8988T (cell line): ENCODE measurements at regions not wholly inside any gene's neighbourhood (a gene's known extent, or its start where the extent isn't known, plus 50 kb on each side); places are given as distances from the start of the nearest gene placed in this dataset.

Experiments used
- DNase-seq: peaks from one replicate; pipeline ENCODE4 v3.0.0; 2011

DNA sequence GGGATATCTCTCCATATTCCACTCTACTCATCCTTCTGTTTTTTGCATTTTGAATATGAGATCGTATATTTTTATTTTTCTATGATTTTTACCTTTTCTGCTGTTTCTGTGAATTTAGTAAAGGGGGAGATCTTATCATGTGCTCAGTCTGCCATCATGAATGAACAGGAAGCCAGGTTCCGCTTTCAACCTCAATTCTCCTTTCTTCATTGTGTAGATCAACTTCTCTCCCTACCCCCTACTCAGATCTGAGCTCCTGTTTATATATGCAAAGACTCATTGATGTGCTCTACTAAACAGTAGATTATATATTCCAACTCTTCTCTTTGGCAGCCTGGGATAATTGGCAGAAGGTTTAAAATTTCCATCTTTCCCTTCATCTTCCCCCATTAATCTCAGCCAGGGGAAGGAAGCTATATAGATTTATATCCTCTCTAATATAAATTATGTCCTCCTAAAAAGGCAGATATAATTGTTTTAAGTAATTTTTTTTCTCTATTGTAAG, 336.7 kb upstream of the PLET1 start:
- DNase-seq = no peak

DNA sequence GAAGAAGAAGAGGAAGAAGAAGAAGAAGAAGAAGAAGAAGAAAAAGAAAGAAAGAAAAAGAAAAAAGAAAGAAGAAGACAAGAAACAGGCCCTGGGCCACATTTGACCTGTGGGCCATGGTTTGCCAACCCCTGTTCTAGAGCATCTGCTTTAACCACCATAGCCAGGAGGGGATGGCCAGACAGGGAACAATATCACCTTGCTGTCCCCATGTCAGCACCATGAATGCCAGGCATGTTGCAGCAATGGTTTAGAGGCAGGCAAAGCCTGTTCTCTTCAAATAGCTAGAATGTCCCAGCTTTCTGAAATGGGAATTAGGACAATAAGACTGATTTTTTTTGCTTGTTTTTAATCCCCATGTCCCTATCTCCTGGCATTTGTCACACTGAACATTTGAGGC, 338.6 kb upstream of the PLET1 start:
- no peak for DNase-seq

DNA sequence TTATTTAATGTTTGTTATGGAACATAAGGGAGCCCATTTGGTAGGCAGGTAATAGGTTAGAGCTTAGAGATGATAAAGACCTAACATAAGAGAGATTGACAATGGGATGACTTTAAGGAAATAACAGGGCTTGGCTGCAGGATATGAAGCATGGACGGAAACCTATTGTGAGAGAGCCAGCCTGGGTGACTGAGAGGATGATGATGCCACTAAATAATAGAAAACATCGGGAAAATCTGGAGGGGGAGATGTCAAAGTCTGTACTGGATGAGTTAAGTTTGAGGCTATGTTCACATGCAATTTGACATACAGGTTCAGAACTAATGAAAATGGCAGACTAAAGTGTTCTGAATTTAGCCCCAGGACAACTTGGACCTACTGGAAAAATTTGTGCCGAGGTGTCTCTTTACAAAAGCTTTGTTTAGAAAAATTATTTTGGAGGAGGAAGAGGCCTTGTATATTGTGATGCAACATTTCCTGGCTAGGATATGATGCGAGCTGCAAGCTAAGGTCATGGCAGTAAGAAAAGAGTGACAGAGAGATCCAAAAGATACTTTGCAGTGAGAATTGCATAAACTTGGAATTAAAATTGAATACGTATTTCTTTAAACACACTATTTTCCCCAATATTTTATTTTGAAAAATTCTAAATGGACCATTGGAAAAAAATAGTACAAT, 339.3 kb upstream of the PLET1 start:
- DNase-seq = no peak

DNA sequence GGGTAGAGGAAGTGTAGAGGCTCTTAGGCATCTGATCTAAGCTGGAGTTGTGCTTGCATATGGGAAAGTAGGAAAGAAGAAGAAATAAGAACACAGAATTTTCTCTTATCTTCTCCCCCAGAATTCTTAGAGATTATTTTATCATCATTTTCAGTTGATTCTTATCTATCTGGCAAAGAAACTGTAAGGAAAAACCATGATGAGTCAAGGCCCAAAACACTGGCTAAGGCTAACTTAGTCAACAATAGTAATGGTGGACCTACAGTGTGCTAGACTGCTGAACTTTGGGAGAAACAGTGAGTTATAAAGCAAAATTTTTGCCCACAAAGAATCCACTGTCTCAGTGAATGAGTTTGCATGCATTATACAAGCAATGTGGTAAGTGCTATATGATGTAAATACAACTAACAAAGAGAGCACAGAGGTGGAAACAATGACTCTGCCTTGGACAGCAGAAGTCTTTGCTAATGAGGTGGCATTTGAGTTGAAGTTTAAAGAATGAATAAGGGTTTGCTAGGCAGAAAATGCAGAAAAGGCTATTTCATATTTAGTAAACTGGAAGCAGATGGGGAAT, 344.5 kb upstream of the PLET1 start:
- DNase-seq = no peak

DNA sequence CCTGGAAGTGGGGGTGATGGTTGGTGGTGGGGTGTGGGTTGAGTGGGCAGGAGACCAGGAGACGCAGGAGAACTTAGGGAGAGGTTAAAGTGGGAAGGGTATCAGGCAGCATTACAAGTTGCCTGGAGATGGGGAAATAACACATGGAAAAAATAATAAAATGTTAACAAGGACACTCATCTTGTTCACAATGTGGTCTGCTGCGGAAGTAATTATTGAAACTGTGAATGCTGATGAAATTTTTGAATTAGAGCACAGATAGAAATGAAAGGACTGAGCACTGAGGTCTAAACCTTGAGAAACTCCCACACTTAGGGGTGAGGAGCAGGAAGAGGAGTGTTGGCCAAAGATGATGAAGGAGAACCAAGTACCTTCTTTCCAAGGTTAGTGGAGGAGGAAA, 346.0 kb upstream of the PLET1 start:
- no peak for DNase-seq

DNA sequence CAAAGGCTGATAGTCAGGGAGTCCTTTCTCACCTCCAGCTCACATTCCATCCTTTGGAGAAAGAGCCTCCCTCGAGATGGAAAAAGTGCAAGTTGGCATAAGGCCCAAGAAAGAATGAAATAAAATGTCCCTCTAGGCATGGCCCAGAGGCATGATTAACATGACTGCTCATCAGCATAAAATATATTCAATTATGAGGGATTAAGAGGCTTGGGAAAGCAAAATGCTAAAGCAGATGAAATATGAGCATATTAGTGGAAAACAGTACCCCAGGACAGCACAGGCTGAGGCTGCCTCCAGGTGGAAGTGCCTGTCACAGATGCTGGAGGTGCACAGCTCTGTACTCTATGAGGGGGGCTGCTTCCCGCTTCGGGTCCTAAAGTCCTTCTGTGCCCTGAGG, 347.8 kb upstream of the PLET1 start:
- DNase-seq = no peak

DNA sequence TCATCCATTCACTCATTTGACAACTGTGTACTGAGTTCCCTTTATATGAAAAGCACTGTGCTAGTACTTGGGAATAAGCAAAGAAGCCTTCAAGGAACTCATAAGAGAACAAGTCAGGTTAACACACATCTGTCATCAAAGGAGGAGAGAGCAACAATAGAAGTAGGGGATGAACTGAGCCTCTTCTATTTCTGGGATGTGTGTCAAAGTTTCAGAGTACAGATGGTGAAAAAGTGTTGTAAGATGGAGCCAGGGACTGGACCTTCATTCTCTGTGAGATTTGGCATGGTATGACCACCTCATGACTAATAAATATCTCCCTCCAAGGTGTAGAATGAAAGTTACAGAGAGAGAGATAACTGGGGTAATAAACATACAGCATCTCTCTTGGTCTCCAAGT, 349.8 kb upstream of the PLET1 start:
- no peak for DNase-seq

DNA sequence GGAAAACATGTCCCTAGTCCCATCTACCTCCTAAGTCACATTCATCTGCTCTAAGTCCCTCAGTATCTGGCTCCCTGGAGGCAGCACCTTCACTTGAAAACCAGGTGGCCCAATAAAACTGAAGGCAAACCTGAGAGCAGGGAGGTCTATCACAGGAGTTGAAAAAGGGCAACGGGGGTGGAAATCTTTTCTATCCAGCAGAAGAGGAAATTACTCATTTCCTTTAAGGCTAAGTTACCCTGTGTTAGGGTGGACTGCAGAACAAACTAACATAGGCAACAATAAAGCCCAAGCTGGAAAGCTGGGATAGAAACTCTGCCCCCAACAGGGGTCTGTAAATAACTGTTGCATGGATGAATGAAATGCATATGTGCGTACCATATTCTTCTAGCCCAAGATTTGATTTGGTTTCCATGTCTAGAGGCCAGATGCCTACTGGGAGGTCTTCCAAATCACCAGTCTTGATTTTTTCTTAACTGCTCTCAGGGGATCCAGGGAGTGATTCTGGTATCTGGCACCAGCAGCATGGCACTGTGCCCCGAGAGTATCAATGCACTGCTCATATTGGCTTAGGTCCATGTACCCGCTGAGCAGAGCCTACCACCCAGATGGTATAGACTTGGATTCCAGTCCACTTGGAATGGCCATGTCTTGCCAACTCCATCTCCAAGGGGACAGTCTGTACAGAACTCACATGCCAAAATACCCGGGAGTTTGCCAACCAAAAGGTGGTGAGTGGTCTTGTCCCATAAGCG, 350.0 kb upstream of the NCAM1 start:
- no peak for DNase-seq

DNA sequence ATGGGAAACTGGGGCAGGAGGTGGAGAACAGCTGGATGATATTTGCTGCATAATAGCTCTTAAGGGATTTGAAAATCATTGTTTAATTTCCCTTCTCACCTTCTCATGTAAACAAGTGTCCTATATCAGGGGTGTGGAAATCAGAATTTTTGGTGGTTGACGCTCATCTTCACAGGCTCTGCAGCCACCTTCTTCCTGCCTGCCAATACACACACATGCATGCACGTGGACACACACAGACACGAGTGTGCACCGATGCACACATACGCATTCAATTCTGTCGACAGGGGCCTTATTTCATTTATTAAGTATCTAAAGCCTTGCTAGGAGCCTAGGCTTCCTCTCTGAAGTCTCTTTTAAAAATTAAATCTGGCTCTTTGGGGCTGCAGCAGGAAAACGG, 349.4 kb upstream of the NCAM1 start:
- DNase-seq = no peak

DNA sequence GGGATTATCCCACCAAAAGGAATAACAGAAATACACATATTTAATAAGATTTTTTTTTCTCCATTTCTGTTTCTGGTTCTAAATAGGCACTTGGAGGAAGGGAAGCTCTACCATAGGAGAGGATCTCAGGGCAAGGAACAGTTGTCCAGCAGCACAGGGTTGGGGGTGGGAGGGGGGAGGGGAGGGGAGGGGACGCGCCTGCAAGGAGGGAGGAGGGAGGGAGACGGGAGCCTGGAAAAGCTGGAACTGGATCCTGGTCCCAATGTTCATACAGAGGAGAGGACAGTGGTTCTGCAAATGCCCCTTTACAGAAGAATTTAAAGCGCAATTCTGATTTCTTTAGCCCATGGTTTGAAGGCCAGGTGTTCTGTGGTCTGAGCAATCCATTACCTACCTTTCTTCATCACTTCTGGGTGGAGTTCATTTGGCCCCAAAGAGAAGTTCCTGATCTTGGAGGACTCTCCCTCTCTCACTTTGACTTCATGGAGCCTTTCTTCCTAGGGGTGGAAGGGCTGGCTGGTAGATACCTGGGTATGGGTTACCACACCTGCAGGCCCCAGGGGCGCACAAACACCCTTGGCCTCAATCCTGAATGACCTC, 348.9 kb upstream of the NCAM1 start:
- DNase-seq = no peak

DNA sequence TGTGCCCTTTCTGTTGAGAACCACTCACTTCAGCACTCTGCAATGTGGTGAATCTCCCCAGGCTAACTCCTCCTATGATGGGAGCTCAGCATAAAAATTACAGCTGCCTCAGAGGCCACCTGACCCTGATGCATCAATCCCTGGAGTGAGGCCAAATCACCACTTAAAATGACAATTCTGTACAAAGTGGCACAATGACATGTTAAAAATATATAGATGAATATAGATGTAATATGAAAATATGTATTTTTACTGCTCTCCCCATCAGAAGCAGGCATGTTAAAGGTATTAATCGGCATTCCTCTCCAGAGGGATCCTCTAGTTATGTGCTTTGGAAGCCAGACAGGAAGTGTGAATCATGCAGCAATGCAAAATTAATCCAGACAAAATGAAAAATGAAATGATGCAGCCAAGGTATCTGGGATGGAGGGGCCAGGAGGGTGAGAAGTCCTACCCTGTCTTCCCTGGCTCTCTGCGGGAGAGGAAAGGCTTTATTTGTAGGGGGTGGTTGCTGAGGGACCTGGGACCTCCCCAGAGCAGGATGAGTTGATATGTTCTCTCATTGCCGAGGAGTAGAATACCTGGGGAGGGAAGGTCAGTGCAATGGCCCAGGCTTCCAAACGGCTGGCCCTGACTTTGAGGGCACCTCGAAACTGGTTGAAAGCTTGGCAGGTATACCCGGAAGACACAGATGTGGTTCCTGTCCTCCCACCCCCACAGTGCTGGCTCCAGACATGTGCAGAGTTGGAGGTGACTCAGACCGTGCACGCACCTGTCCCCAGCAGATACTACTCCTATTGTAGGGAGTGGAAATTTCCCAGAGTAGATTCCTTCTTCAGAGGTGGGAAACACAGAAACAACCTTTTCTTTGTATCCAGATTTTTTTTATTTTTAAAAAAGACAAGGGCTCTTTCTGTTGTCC, 347.9 kb upstream of the NCAM1 start:
- DNase-seq = peak; percentile 50

DNA sequence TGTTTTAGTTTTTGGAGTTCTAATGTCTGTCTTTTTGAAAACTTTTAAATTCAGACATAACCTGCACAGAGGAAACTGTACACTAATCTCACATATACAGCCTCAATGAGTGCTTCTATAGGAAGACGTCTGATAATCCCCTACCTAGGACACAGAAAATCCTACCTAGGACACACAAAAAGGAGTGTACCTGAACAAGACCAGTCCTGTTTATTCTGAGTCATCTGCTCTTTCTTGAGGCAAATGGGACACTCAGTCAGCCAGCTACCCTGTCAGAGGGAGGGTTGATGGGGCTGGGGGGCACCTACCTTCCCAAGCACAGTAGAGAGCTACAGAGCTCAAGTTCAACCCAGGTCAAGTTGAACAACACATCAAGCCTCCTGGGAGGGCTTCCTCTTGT, 346.6 kb upstream of the NCAM1 start:
- no peak for DNase-seq

DNA sequence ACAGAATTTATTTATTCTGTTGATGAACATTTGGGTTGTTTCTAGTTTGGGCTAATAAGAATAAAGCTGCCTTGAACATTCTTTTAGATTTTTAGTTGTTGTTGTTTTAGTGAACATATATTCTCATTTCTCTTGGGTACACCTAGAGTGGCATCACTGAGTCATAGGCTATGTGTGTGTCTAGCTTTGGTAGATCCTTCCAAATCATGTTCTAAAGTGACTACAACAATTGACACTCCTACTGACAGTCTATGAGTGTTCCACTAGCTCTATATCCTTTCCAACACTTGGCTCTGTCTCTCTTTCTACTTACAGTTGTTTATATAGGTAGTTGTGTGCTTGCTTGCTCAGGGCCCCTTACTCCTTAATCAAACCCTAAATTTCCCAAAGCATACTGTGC, 346.0 kb upstream of the NCAM1 start:
- no peak for DNase-seq

DNA sequence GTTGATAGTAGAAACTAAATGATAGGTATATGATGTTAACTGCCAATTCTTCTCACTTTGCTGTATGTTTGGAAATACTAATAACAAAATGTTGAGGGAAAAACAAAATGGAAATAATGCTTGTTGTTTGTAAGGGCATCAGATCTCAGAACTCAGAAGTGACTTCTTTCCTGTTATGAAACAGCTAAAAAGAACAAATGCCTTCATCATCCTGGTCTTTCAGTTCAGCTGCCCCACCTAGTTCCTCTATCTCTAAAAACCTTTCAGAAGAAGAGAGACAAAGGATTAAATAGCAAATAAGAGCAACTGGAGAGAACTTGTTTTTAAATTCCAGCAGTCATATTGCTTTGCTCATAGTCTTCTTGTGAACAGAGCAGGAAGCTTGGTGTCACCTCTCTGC, 345.3 kb upstream of the NCAM1 start:
- DNase-seq = no peak

DNA sequence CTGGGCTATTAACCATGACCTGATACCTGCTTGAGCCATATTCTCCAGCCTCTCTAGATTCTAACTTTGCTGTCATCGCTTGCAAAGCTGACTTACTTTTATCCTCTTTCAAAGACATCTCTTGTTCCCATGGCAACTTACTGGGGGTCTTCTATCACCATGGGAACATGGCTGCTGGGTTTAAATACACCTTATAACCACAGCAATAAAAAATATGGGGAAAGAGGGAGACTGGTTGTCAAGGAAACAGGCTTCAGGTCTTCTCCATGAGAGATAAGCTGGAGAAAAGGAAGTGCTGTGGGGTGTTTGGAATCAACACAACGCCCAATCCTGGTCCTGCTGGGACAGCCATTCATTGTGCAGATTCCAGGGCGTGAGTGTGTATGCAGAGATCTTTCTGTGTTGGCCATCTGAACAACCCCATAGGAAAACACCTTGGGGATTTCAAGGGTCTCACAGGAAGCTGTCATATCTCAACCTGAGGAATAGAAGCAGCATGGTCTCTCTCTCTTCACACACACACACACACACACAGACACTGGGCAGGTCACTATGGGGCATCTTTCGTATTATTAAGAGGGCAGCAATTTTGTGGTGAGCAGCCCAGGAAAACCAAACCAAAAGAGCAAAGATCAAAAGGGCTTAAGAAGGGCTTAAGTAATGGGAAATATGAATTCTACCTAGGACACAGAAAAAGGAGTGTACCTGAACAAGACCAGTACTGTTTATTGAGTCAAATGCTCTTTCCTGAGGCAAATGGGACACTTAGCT, 344.7 kb upstream of the NCAM1 start:
- DNase-seq = no peak

DNA sequence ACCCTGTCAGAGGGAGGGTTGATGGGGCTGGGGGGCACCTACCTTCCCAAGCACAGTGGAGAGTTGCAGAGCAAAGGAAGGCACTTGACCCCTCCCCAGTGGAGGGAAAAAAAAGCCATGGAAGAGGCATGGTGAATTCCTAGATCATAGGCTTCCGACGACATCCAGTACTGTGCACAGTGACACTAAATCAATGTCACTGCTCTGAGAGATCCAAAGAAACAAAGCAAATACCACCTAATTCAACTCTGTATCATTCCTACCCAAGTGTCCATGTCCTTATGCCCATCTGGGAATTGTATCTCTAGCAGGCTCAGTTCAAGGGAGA, 344.2 kb upstream of the NCAM1 start:
- DNase-seq = no peak

DNA sequence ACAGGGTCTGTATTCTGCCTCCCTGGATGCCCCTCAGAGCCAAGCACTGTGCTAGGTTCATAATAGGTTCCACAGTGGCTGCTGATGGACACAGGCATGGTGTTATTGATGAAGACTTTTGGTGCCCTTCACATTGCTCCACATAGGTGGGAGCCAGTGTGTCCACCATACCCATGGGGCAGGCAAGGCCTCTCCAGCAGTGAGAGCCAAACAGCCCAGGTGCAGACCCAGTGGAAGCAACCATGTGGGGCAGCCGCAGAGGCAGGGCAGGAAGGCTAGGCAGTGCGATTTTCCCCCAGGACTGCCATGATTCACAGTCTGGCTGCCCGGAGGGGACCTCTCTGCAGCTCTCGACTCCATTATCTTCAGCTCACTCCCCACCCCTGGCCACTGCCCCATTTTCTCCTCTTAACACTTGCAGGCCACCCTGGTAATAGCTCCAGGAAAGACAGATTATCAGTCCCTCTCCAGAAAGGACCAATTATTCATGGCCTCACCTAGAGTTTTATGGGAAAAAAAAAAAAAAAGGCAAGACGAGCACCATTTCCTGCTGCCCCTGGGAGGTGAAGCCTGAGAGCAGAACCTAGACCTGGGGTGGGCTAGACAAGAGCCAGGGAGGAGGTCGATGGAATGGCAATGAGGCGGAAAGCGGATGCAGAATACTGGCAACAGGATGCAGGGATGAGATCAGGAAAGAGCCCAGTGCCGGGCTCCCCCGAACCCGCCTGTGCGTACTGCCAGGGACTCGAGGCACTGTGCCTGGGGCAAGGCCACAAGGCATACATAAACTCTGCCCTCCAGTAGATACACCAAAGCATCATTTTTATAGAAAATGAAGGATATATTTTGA, 343.0 kb upstream of the NCAM1 start:
- DNase-seq = no peak

DNA sequence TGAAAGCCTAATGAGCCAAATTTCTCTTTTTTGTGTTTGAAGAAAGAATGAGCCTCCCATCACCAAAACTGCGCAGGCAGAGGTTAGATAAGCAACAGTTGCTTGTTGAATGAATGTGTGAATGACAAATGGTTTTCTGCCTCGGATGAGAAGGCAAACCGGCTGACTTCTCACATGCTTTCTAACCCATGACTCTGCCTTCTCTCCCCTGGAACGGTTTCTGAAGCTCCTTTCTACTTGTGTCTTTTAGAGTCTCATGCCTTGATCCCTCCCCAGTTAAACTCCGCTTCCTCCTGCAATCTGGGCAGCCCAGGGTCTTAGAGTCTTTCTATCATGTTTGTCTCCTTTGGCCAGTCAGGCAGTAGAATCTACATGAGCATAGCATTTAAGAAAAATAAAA, 342.1 kb upstream of the NCAM1 start:
- no peak for DNase-seq

DNA sequence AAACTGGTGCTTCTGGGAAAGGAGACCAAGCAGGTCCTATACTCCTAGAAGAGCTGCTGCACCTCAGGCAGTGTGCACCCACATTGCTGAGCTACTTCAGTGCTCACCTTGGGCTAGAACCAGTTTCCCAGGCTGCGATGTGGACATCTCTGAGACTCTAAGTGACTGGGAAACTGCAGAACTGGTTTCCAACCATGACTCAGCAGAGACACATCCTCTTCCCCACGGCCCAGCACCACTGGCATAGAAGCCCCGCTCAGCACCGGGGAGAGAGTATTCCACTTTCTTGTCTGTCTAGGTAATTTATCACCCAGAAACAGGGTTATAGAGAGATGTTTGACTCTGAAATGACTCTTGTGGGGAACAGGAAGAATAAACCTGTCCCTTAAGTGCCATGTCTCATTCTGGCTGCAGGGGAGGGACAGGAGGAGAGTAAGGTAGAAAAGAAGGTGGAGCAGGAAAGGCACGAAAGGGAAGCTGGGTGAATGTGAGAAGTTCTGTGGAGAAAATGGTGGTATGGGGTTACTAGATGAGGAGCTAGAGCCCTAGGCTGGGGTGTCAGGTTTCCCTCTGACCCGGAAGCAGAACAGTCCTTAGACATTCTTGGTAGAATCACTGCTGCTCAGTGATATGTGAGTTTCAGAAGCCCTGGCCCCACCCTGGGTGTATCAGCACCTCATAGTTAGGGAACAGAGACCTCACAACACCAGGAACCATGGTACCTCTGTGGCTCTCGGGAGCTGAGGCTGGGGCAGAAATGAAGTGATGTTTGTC, 340.4 kb upstream of the NCAM1 start:
- no peak for DNase-seq

DNA sequence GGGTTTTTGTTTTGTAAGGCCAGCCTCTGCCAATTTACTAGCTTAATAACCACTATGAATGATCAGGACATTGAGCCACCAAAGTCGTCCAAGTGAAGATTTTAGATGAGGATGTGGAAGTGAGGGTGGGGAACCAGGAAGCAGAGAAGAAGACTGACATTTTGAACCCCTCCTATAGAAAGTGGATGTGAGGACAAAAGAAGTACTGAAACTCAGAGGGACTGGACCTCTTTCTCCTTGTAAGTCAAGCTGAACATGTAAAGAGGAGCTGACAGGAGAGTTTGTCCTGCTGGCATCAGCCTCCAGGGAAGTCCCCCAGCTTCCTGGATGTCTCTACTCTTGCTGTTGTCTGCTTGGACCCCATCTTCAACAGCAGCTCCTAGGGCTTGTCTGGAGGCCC, 338.2 kb upstream of the NCAM1 start:
- DNase-seq = no peak
